IMR-90 (cell line): ENCODE measurements at regions not wholly inside any gene's neighbourhood (a gene's known extent, or its start where the extent isn't known, plus 50 kb on each side); places are given as distances from the start of the nearest gene placed in this dataset.

Source experiments
- ATAC-seq: fragments of 200-7000 bp; cut with Tn5 transposase; 2 replicates; pipeline ENCODE4 v1.9.1; 2020; ENCODE audit warnings: low read depth, mild to moderate bottlenecking, moderate library complexity
- BruUV-seq: library from RNA; stranded (reverse); fragments of 400-500 nt; replicated peaks from 2 replicates; lab custom pipeline; 2021; lab: Mats Ljungman, UMichigan
- CTCF ChIA-PET: fragments of 300-600 bp; formaldehyde crosslinking; extraction: SDS; loops from one replicate; lab custom pipeline; 2021; ENCODE audit warnings: antibody characterized with exemption; lab: Yijun Ruan, JAX
- POLR2A ChIA-PET: fragments of 300-600 bp; sonication (Branson Sonifier 250); formaldehyde crosslinking; loops from one replicate; lab custom pipeline; 2022; ENCODE audit warnings: antibody characterized with exemption; ENCODE audit not compliant: unreplicated experiment; lab: Charles Lee
- DNase-seq: peaks from one replicate; pipeline ENCODE4 v3.0.0; 2013
- H2AFZ ChIP-seq: replicated peaks from 2 replicates; pipeline ENCODE3; 2013; ENCODE audit warnings: low read length, mild to moderate bottlenecking; ENCODE audit not compliant: poor library complexity
- H2AK5ac ChIP-seq: 2 replicates; pipeline ENCODE4 v1.6.1; 2013; ENCODE audit warnings: low read depth, low read length, inconsistent platforms
- H2AK9ac ChIP-seq: replicated peaks from 2 replicates; pipeline ENCODE3; 2013; ENCODE audit warnings: mild to moderate bottlenecking, low read depth, low read length, moderate library complexity; ENCODE audit not compliant: poor library complexity
- H2BK120ac ChIP-seq: 2 replicates; pipeline ENCODE4 v1.6.1; 2013; ENCODE audit warnings: low read depth, low read length, inconsistent platforms
- H2BK15ac ChIP-seq: 3 replicates; pipeline ENCODE4 v1.6.1; 2013; ENCODE audit warnings: low read depth, low read length, inconsistent platforms
- H2BK20ac ChIP-seq: 2 replicates; pipeline ENCODE4 v1.6.1; 2013; ENCODE audit warnings: low read depth, mild to moderate bottlenecking, inconsistent platforms, low read length, moderate library complexity
- H2BK5ac ChIP-seq: 2 replicates; pipeline ENCODE4 v1.6.1; 2013; ENCODE audit warnings: mild to moderate bottlenecking, low read depth, low read length, inconsistent platforms; ENCODE audit not compliant: poor library complexity, severe bottlenecking
- H3K14ac ChIP-seq: replicated peaks from 2 replicates; pipeline ENCODE4 v1.6.1; 2013; ENCODE audit warnings: low read depth, low read length, inconsistent platforms
- H3K18ac ChIP-seq: 2 replicates; pipeline ENCODE4 v1.6.1; 2013; ENCODE audit warnings: low read depth, low read length, control low read depth
- H3K23ac ChIP-seq: 2 replicates; pipeline ENCODE4 v1.6.1; 2013; ENCODE audit warnings: low read depth, low read length, inconsistent platforms
- H3K27ac ChIP-seq: 2 replicates; pipeline ENCODE4 v1.5.1; 2013; ENCODE audit warnings: mild to moderate bottlenecking, control low read depth, low read length; ENCODE audit not compliant: insufficient read depth
- H3K27me3 ChIP-seq: 2 replicates; pipeline ENCODE4 v1.6.1; 2013; ENCODE audit warnings: low read length; ENCODE audit not compliant: control insufficient read depth, insufficient read depth
- H3K36me3 ChIP-seq: 2 replicates; pipeline ENCODE4 v1.6.1; 2013; ENCODE audit warnings: low read length, mixed read lengths; ENCODE audit not compliant: control insufficient read depth, insufficient read depth
- H3K4ac ChIP-seq: 2 replicates; pipeline ENCODE4 v1.6.1; 2013; ENCODE audit warnings: low read depth, low read length, inconsistent platforms
- H3K4me1 ChIP-seq: 2 replicates; pipeline ENCODE4 v1.6.1; 2013; ENCODE audit warnings: low read length, mixed read lengths; ENCODE audit not compliant: control insufficient read depth, insufficient read depth
- H3K4me2 ChIP-seq: 2 replicates; pipeline ENCODE4 v1.6.1; 2013; ENCODE audit warnings: low read depth, mild to moderate bottlenecking, control low read depth, low read length, moderate library complexity
- H3K4me3 ChIP-seq: 2 replicates; pipeline ENCODE4 v1.5.1; 2013; ENCODE audit warnings: low read depth, mild to moderate bottlenecking, control low read depth, low read length, moderate library complexity; ENCODE audit not compliant: insufficient read depth
- H3K56ac ChIP-seq: 2 replicates; pipeline ENCODE4 v1.6.1; 2013; ENCODE audit warnings: low read length, inconsistent platforms; ENCODE audit not compliant: insufficient read depth; ENCODE audit errors: extremely low read depth
- H3K79me1 ChIP-seq, 2 experiments: 2 replicates each; pipeline ENCODE4 v1.6.1; 2013; ENCODE audit warnings: low read length in 2 of 2, inconsistent platforms in 1 of 2, low read depth in 1 of 2
- H3K9ac ChIP-seq: 2 replicates; pipeline ENCODE4 v1.6.1; 2013; ENCODE audit warnings: low read depth, low read length, control low read depth
- H3K9me1 ChIP-seq: 2 replicates; pipeline ENCODE4 v1.6.1; 2013; ENCODE audit warnings: low read length, inconsistent platforms; ENCODE audit not compliant: insufficient read depth
- H3K9me3 ChIP-seq: 2 replicates; pipeline ENCODE4 v1.6.1; 2013; ENCODE audit warnings: low read length; ENCODE audit not compliant: control insufficient read depth, insufficient read depth
- H4K20me1 ChIP-seq: 2 replicates; pipeline ENCODE4 v1.6.1; 2013; ENCODE audit warnings: low read length, inconsistent platforms; ENCODE audit not compliant: insufficient read depth
- H4K5ac ChIP-seq: 2 replicates; pipeline ENCODE4 v1.6.1; 2013; ENCODE audit warnings: mild to moderate bottlenecking, low read depth, low read length, control low read depth
- H4K8ac ChIP-seq, 2 experiments: 2 replicates each; pipeline ENCODE4 v1.6.1; 2013; ENCODE audit warnings: low read depth in 2 of 2, low read length in 2 of 2, control low read depth in 1 of 2, inconsistent platforms in 1 of 2
- H4K91ac ChIP-seq: 2 replicates; pipeline ENCODE4 v1.6.1; 2013; ENCODE audit warnings: low read depth, low read length, inconsistent platforms; ENCODE audit not compliant: insufficient read depth
- CEBPB ChIP-seq: IDR thresholded peaks from 2 replicates; pipeline ENCODE4 v1.6.1; 2012; ENCODE audit warnings: low read depth, low read length, improper control_type of control experiment
- ELK1 ChIP-seq: fragments of 150-350 bp; IDR thresholded peaks from 2 replicates; pipeline ENCODE4 v1.6.1; 2016; ENCODE audit warnings: low read depth, mild to moderate bottlenecking, low read length, moderate library complexity, borderline replicate concordance
- FOS ChIP-seq: fragments of 150-350 bp; IDR thresholded peaks from 2 replicates; pipeline ENCODE4 v1.6.1; 2016; ENCODE audit warnings: low read depth, low read length
- MAFK ChIP-seq: IDR thresholded peaks from 2 replicates; pipeline ENCODE4 v1.6.1; 2012; ENCODE audit warnings: low read depth, low read length, improper control_type of control experiment
- MAZ ChIP-seq: IDR thresholded peaks from 2 replicates; pipeline ENCODE4 v1.6.1; 2012; ENCODE audit warnings: low read depth, mild to moderate bottlenecking, low read length, improper control_type of control experiment, moderate library complexity, borderline replicate concordance
- MXI1 ChIP-seq: IDR thresholded peaks from 2 replicates; pipeline ENCODE4 v1.6.1; 2012; ENCODE audit warnings: low read depth, mild to moderate bottlenecking, low read length, moderate library complexity, borderline replicate concordance
- NFE2L2 ChIP-seq: fragments of 150-350 bp; IDR thresholded peaks from 2 replicates; pipeline ENCODE4 v1.6.1; 2016; ENCODE audit warnings: low read depth, mild to moderate bottlenecking, low read length
- RAD21 ChIP-seq: IDR thresholded peaks from 2 replicates; pipeline ENCODE4 v1.6.1; 2012; ENCODE audit warnings: low read length, improper control_type of control experiment
- RCOR1 ChIP-seq: IDR thresholded peaks from 2 replicates; pipeline ENCODE4 v1.6.1; 2012; ENCODE audit warnings: mild to moderate bottlenecking, low read length, improper control_type of control experiment; ENCODE audit not compliant: insufficient replicate concordance
- RFX5 ChIP-seq: IDR thresholded peaks from 2 replicates; pipeline ENCODE4 v1.8.0; 2012; ENCODE audit warnings: low read depth, mild to moderate bottlenecking, low read length, moderate library complexity
- SMC3 ChIP-seq: fragments of 150-350 bp; IDR thresholded peaks from 2 replicates; pipeline ENCODE4 v1.6.1; 2016; ENCODE audit warnings: low read depth, mild to moderate bottlenecking, antibody characterized with exemption, low read length, moderate library complexity
- WGBS, 2 experiments: methylation state at CpG; one replicate each; pipeline versions ENCODE4 v1.1.5 to v1.1.7; 2013; ENCODE audit warnings: missing lambda C conversion rate in 2 of 2; ENCODE audit not compliant: insufficient read length in 1 of 2; ENCODE audit errors: extremely low coverage in 2 of 2; 5-methylcytosine and 5-hydroxymethylcytosine counted together
- dilution Hi-C: fragments of 300-500 bp; cut with HindIII; formaldehyde crosslinking; loops from one replicate; pipeline ENCODE4 v1.14.3; 2018; ENCODE audit warnings: low sequenced_read_pairs; ENCODE audit not compliant: unreplicated experiment
- in situ Hi-C: fragments of 300-500 bp; cut with MboI; formaldehyde crosslinking; loops from 3 replicates; pipeline ENCODE4 v1.14.3; 2019; ENCODE audit warnings: low sequenced_read_pairs, inconsistent platforms, mixed read lengths
- intact Hi-C: fragments of 100-400 bp; cut with micrococcal nuclease; formaldehyde crosslinking; loops from 2 replicates; pipeline ENCODE4 v1.10.0; 2022
- TF ChIP-seq, protein P1 (sequence below): fragments of 150-350 bp; IDR thresholded peaks from 2 replicates; pipeline ENCODE4 v1.6.1; 2017; ENCODE audit warnings: mild to moderate bottlenecking, antibody characterized with exemption, low read length, low read depth

- Histone ChIP-seq H3K23ac (no peak overlapping the region), H2BK5ac (no peak overlapping the region), H3K4me1 (peaks cover 5% of the 10 kb centered on the region), H3K14ac (no peak overlapping the region), H2AK5ac (no peak overlapping the region), H4K8ac (no peak overlapping the region), H3K4ac (no peak overlapping the region), H3K27ac (no peak overlapping the region), H2BK20ac (no peak overlapping the region), H4K91ac (no peak overlapping the region), H2BK15ac (no peak overlapping the region), H4K20me1 (no peaks in the 10 kb centered on the region), H3K4me3 (no peak overlapping the region), H2AFZ (no peak overlapping the region), H4K5ac (no peak overlapping the region), H3K79me1 (no peaks in the 10 kb centered on the region), H3K36me3 (no peaks in the 10 kb centered on the region), H2AK9ac (no peak overlapping the region), H2BK120ac (no peak overlapping the region), H3K9me1 (peaks cover 5% of the 10 kb centered on the region), H3K27me3 (no peaks in the 10 kb centered on the region), H3K4me2 (no peak overlapping the region), H3K56ac (no peak overlapping the region), H3K9ac (no peak overlapping the region), H3K18ac (no peak overlapping the region), H3K9me3 (no peaks in the 10 kb centered on the region)
- ATAC-seq = no peak
- dilution Hi-C loops (no loop called here), in situ Hi-C loops (no loop called here), intact Hi-C loops (no loop called here)
- POLR2A ChIA-PET = no interaction called here
- no TSS peak for BruUV-seq
- no peak for DNase-seq
- CTCF ChIA-PET = interaction anchor here (0.6 kb wide), 1 partner anchor 12 kb away, joined by 4 read pairs; no protein-coding TSS in a partner anchor
- 79% methylated on average over 2 of the region's 5 CpGs; no CpG with 5 or more reads in 1 of the 2 experiments for whole genome bisulfite sequencing, 2 experiments
- TF ChIP-seq MAZ (no peak), NFE2L2 (no peak), SMC3 (no peak), CEBPB (no peak), RFX5 (no peak), FOS (no peak), ELK1 (no peak), MAFK (no peak), RAD21 (no peak), RCOR1 (no peak), MXI1 (no peak)
- TF ChIP-seq, protein P1, sequence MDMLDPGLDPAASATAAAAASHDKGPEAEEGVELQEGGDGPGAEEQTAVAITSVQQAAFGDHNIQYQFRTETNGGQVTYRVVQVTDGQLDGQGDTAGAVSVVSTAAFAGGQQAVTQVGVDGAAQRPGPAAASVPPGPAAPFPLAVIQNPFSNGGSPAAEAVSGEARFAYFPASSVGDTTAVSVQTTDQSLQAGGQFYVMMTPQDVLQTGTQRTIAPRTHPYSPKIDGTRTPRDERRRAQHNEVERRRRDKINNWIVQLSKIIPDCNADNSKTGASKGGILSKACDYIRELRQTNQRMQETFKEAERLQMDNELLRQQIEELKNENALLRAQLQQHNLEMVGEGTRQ = no peak
These were observed 154.2 kb downstream of the ZFP64 start for GRCh38 chr20:52037370-52037769.
